ENCODE measurements at regions not wholly inside any gene's neighbourhood (a gene's known extent, or its start where the extent isn't known, plus 50 kb on each side); places are given as distances from the start of the nearest gene placed in this dataset.

GRCh38 chr1:60924964-60925798 lies 157.2 kb upstream of the NFIA start:
- TF ChIP-seq CTCF (conservative IDR thresholded peaks at IDR 0.05 in 1 of 2, IDR thresholded peaks at IDR 0.05 in 1 of 2; ENCODE audit: low read depth in 1 of 2, low read length in 2 of 2), result no peak
- no peak for TF ChIP-seq EZH2 (IDR thresholded peaks at IDR 0.05; ENCODE audit: low read length, missing control alignments)

Data from fibroblast of lung (primary cell).